Neural cell (in vitro differentiated cells): ENCODE measurements at regions not wholly inside any gene's neighbourhood (a gene's known extent, or its start where the extent isn't known, plus 50 kb on each side); places are given as distances from the start of the nearest gene placed in this dataset.

Source experiments
- H2AFZ ChIP-seq: fragments of 200-600, 300-800 bp; sonication (generic), shearing (Covaris generic); 2 replicates; pipeline ENCODE4 v1.6.0; 2014; ENCODE audit warnings: low read depth, mild to moderate bottlenecking, antibody characterized with exemption, low read length, moderate library complexity
- H3F3A ChIP-seq: fragments of 200-600 bp; shearing (Covaris generic); 2 replicates; pipeline ENCODE4 v1.6.1; 2016; ENCODE audit warnings: mild to moderate bottlenecking, moderate library complexity, mixed read lengths, antibody characterized with exemption, low read length; ENCODE audit not compliant: insufficient read depth, poor library complexity, severe bottlenecking
- H3K27ac ChIP-seq: fragments of 200-600, 300-800 bp; sonication (generic), shearing (Covaris generic); 2 replicates; pipeline ENCODE4 v1.5.1; 2014; ENCODE audit warnings: mild to moderate bottlenecking, low read length, moderate library complexity
- H3K27me3 ChIP-seq: fragments of 300-800, 200-600 bp; sonication (generic), shearing (Covaris generic); 2 replicates; pipeline ENCODE4 v1.6.0; 2014; ENCODE audit warnings: mild to moderate bottlenecking, low read depth, low read length, moderate library complexity; ENCODE audit not compliant: insufficient read depth
- H3K36me3 ChIP-seq: fragments of 300-800, 200-600 bp; sonication (generic), shearing (Covaris generic); 2 replicates; pipeline ENCODE4 v1.5.1; 2014; ENCODE audit warnings: mild to moderate bottlenecking, antibody characterized with exemption, low read length, moderate library complexity; ENCODE audit not compliant: insufficient read depth
- H3K4me2 ChIP-seq: fragments of 300-800, 200-600 bp; sonication (generic), shearing (Covaris generic); 2 replicates; pipeline ENCODE4 v1.6.0; 2014; ENCODE audit warnings: mild to moderate bottlenecking, low read length
- H3K4me3 ChIP-seq: fragments of 300-800, 200-600 bp; sonication (generic), shearing (Covaris generic); 2 replicates; pipeline ENCODE4 v1.5.1; 2014; ENCODE audit warnings: mild to moderate bottlenecking, low read length, moderate library complexity
- H3K79me2 ChIP-seq: fragments of 200-600 bp; shearing (Covaris generic); replicated peaks from 2 replicates; pipeline ENCODE4 v1.6.0; 2014; ENCODE audit warnings: mild to moderate bottlenecking, low read length, moderate library complexity; ENCODE audit not compliant: insufficient read depth
- H3K9ac ChIP-seq: fragments of 300-800, 200-600 bp; sonication (generic), shearing (Covaris generic); 2 replicates; pipeline ENCODE4 v1.6.1; 2016; ENCODE audit warnings: mild to moderate bottlenecking, low read length, mixed read lengths
- H3K9me2 ChIP-seq: fragments of 200-600 bp; shearing (Covaris generic); 2 replicates; pipeline ENCODE4 v1.6.1; 2016; ENCODE audit warnings: mild to moderate bottlenecking, low read length, mixed read lengths; ENCODE audit not compliant: insufficient read depth
- H3K9me3 ChIP-seq: fragments of 200-600, 300-800 bp; sonication (generic), shearing (Covaris generic); 2 replicates; pipeline ENCODE4 v1.6.1; 2016; ENCODE audit warnings: mild to moderate bottlenecking, mixed run types, low read length, moderate library complexity, mixed read lengths
- H4K20me1 ChIP-seq: fragments of 200-600 bp; shearing (Covaris generic); 2 replicates; pipeline ENCODE4 v1.6.1; 2016; ENCODE audit warnings: mild to moderate bottlenecking, mixed run types; ENCODE audit not compliant: insufficient read depth
- EP300 ChIP-seq: fragments of 450-650 bp; conservative IDR thresholded peaks from 2 replicates; pipeline ENCODE4 v1.6.1; 2014; ENCODE audit warnings: antibody characterized with exemption, mild to moderate bottlenecking, moderate library complexity; ENCODE audit not compliant: poor library complexity, severe bottlenecking
- EZH2 ChIP-seq: fragments of 200-600, 300-800 bp; shearing (Covaris generic), sonication (generic); IDR thresholded peaks from 2 replicates; pipeline ENCODE4 v1.6.1; 2014; ENCODE audit warnings: antibody characterized with exemption, low read length, borderline replicate concordance, mild to moderate bottlenecking; ENCODE audit not compliant: insufficient read depth, poor library complexity, severe bottlenecking
- MXI1 ChIP-seq: fragments of 450-650 bp; conservative IDR thresholded peaks from 2 replicates; pipeline ENCODE4 v1.6.1; 2014; ENCODE audit warnings: antibody characterized with exemption, mild to moderate bottlenecking; ENCODE audit not compliant: poor library complexity, severe bottlenecking
- POLR2AphosphoS5 ChIP-seq: IDR thresholded peaks from 2 replicates; pipeline ENCODE4 v1.6.1; 2012
- RAD21 ChIP-seq: fragments of 450-650 bp; conservative IDR thresholded peaks from 2 replicates; pipeline ENCODE4 v1.6.1; 2014; ENCODE audit warnings: antibody characterized with exemption, mild to moderate bottlenecking, moderate library complexity
- SMC3 ChIP-seq: fragments of 450-650 bp; conservative IDR thresholded peaks from 2 replicates; pipeline ENCODE4 v1.6.1; 2014; ENCODE audit warnings: antibody characterized with exemption, mild to moderate bottlenecking, moderate library complexity; ENCODE audit not compliant: poor library complexity
- TAF1 ChIP-seq: IDR thresholded peaks from 2 replicates; pipeline ENCODE4 v1.6.1; 2012; ENCODE audit warnings: low read depth
- TF ChIP-seq, protein P1 (sequence below): fragments of 450-650 bp; IDR thresholded peaks from 2 replicates; pipeline ENCODE4 v1.5.1; 2014; ENCODE audit warnings: antibody characterized with exemption, mild to moderate bottlenecking, moderate library complexity; ENCODE audit not compliant: poor library complexity, severe bottlenecking
- TF ChIP-seq, protein P2 (sequence below): IDR thresholded peaks from 2 replicates; pipeline ENCODE4 v1.6.1; 2012; ENCODE audit warnings: borderline replicate concordance

DNA sequence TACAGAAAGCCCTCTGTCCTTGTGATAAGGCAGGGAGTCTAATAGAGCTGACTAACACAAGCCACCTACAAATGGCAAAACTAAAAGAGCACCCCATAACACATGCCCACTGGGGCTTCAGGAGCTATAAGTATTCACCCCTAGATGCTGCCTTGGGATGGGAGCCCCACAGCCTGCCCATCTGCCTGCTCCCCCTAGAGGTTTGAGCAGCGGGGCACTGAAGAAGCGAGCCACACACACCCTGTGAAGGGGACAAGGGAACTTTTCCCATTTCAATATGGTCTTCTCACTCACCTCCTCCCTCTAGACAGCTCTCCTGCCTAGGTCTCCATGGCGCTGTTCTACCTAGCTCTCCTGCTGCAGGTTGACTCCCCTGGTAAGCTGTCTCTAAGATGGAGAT, 261.0 kb downstream of the SHQ1 start:
- Histone ChIP-seq H3F3A (no peaks in the 10 kb centered on the region), H3K27me3 (no peaks in the 10 kb centered on the region), H3K9ac (no peak overlapping the region), H3K27ac (no peak overlapping the region), H3K9me3 (no peaks in the 10 kb centered on the region), H3K4me2 (no peak overlapping the region), H3K79me2 (no peaks in the 10 kb centered on the region), H2AFZ (no peak overlapping the region), H3K9me2 (no peaks in the 10 kb centered on the region), H4K20me1 (no peaks in the 10 kb centered on the region), H3K36me3 (no peaks in the 10 kb centered on the region), H3K4me3 (no peak overlapping the region)
- no peak for TF ChIP-seq TAF1
- no peak for TF ChIP-seq EZH2
- no peak for TF ChIP-seq EP300
- TF ChIP-seq POLR2AphosphoS5: no peak
- TF ChIP-seq, protein P1, sequence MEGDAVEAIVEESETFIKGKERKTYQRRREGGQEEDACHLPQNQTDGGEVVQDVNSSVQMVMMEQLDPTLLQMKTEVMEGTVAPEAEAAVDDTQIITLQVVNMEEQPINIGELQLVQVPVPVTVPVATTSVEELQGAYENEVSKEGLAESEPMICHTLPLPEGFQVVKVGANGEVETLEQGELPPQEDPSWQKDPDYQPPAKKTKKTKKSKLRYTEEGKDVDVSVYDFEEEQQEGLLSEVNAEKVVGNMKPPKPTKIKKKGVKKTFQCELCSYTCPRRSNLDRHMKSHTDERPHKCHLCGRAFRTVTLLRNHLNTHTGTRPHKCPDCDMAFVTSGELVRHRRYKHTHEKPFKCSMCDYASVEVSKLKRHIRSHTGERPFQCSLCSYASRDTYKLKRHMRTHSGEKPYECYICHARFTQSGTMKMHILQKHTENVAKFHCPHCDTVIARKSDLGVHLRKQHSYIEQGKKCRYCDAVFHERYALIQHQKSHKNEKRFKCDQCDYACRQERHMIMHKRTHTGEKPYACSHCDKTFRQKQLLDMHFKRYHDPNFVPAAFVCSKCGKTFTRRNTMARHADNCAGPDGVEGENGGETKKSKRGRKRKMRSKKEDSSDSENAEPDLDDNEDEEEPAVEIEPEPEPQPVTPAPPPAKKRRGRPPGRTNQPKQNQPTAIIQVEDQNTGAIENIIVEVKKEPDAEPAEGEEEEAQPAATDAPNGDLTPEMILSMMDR: no peak
- TF ChIP-seq, protein P2, sequence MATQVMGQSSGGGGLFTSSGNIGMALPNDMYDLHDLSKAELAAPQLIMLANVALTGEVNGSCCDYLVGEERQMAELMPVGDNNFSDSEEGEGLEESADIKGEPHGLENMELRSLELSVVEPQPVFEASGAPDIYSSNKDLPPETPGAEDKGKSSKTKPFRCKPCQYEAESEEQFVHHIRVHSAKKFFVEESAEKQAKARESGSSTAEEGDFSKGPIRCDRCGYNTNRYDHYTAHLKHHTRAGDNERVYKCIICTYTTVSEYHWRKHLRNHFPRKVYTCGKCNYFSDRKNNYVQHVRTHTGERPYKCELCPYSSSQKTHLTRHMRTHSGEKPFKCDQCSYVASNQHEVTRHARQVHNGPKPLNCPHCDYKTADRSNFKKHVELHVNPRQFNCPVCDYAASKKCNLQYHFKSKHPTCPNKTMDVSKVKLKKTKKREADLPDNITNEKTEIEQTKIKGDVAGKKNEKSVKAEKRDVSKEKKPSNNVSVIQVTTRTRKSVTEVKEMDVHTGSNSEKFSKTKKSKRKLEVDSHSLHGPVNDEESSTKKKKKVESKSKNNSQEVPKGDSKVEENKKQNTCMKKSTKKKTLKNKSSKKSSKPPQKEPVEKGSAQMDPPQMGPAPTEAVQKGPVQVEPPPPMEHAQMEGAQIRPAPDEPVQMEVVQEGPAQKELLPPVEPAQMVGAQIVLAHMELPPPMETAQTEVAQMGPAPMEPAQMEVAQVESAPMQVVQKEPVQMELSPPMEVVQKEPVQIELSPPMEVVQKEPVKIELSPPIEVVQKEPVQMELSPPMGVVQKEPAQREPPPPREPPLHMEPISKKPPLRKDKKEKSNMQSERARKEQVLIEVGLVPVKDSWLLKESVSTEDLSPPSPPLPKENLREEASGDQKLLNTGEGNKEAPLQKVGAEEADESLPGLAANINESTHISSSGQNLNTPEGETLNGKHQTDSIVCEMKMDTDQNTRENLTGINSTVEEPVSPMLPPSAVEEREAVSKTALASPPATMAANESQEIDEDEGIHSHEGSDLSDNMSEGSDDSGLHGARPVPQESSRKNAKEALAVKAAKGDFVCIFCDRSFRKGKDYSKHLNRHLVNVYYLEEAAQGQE: no peak
- no peak for TF ChIP-seq RAD21
- no peak for TF ChIP-seq SMC3
- no peak for TF ChIP-seq MXI1

- Histone ChIP-seq H3F3A (no peaks in the 10 kb centered on the region), H3K9me3 (no peaks in the 10 kb centered on the region), H3K27me3 (no peaks in the 10 kb centered on the region), H2AFZ (no peak overlapping the region), H3K9ac (no peak overlapping the region), H3K36me3 (no peaks in the 10 kb centered on the region), H3K79me2 (no peaks in the 10 kb centered on the region), H3K9me2 (no peaks in the 10 kb centered on the region), H3K4me3 (no peak overlapping the region), H3K4me2 (no peak overlapping the region), H3K27ac (no peak overlapping the region), H4K20me1 (no peaks in the 10 kb centered on the region)
- TF ChIP-seq EZH2 (no peak), SMC3 (no peak), TAF1 (no peak)
Observed at GRCh38 chr3:72586694-72587093, 261.6 kb downstream of the SHQ1 start.

GRCh38 chr3:72585966-72586365, 262.3 kb downstream of the SHQ1 start:
- TF ChIP-seq POLR2AphosphoS5 (no peak), RAD21 (no peak), EZH2 (no peak), EP300 (no peak), SMC3 (no peak), TAF1 (no peak), MXI1 (no peak)
- TF ChIP-seq, protein P2: no peak
- TF ChIP-seq, protein P1: no peak
- no peaks in the 10 kb centered on the region for H3K79me2 ChIP-seq
- no peaks in the 10 kb centered on the region for H3K27me3 ChIP-seq

More at GRCh38 chr3:72585966-72586365, 262.3 kb downstream of the SHQ1 start:
- Histone ChIP-seq H3K27ac (no peak overlapping the region), H3K9me3 (no peaks in the 10 kb centered on the region), H3K9ac (no peak overlapping the region), H3K9me2 (no peaks in the 10 kb centered on the region), H3K4me2 (no peak overlapping the region), H2AFZ (no peak overlapping the region), H4K20me1 (no peaks in the 10 kb centered on the region), H3K36me3 (no peaks in the 10 kb centered on the region), H3F3A (no peaks in the 10 kb centered on the region), H3K4me3 (no peak overlapping the region)
